ENCODE measurements at regions not wholly inside any gene's neighbourhood (a gene's known extent, or its start where the extent isn't known, plus 50 kb on each side); places are given as distances from the start of the nearest gene placed in this dataset.

GRCh38 chr17:74125156-74125555 lies 78.3 kb upstream of the RPL38 start:
- Histone ChIP-seq H4K8ac (ENCODE audit: extremely low read depth, insufficient read depth, low read length) (no peak overlapping the region), H3K79me2 (ENCODE audit: control insufficient read depth in 1 of 2, insufficient read depth in 2 of 2, low read length in 2 of 2) (no peaks in the 10 kb centered on the region), H2AK5ac (ENCODE audit: low read depth, low read length) (no peak overlapping the region), H3K23me2 (ENCODE audit: low read depth, low read length) (no peaks in the 10 kb centered on the region; the same call in 1 of the 2 replicates), H3K27ac (ENCODE audit: low read depth, low read length) (no peak overlapping the region), H2BK15ac (ENCODE audit: low read length) (no peak overlapping the region), H4K91ac (replicated peaks; ENCODE audit: insufficient read length, low read length) (no peak overlapping the region), H3K4ac (replicated peaks; ENCODE audit: insufficient read length, low read depth, low read length) (no peak overlapping the region), H3K23ac (ENCODE audit: insufficient read length) (no peak overlapping the region), H3K27me3 (replicated peaks in 1 of 4; ENCODE audit: control insufficient read depth in 3 of 4, extremely low read depth in 1 of 4, insufficient read depth in 3 of 4, low read length in 3 of 4) (no peaks in the 10 kb centered on the region), H2BK120ac (replicated peaks; ENCODE audit: low read depth, low read length) (no peak overlapping the region), H3K4me3 (ENCODE audit: extremely low read depth in 1 of 4, insufficient read depth in 2 of 4, low read depth in 3 of 4, low read length in 4 of 4) (no peak overlapping the region), H2BK12ac (ENCODE audit: low read depth, low read length) (no peak overlapping the region), H3K18ac (ENCODE audit: extremely low read depth, low read length) (no peak overlapping the region; the same call in 1 of the 2 replicates), H3K79me1 (ENCODE audit: low read depth, low read length) (no peaks in the 10 kb centered on the region), H3K9ac (replicated peaks in 1 of 4; ENCODE audit: extremely low read depth in 1 of 4, low read depth in 3 of 4, low read length in 3 of 4) (no peak overlapping the region), H3K4me2 (ENCODE audit: insufficient read depth in 1 of 2, low read depth in 2 of 2, low read length in 2 of 2) (no peak overlapping the region), H4K5ac (ENCODE audit: insufficient read length, low read depth, low read length) (no peak overlapping the region), H3K36me3 (ENCODE audit: control insufficient read depth in 2 of 4, insufficient read depth in 4 of 4, low read length in 3 of 4) (no peaks in the 10 kb centered on the region), H2BK20ac (ENCODE audit: low read length) (no peak overlapping the region), H4K20me1 (replicated peaks in 1 of 2; ENCODE audit: control insufficient read depth in 1 of 2, insufficient read depth in 2 of 2, low read length in 2 of 2) (no peaks in the 10 kb centered on the region), H3K14ac (ENCODE audit: insufficient read length) (no peak overlapping the region), H3K56ac (replicated peaks; ENCODE audit: insufficient read length, low read depth, low read length) (no peak overlapping the region), H3K4me1 (replicated peaks in 1 of 4; ENCODE audit: control insufficient read depth in 3 of 4, insufficient read depth in 4 of 4, low read length in 3 of 4) (no peaks in the 10 kb centered on the region; a peak in 1 of 7 replicates), H2AFZ (ENCODE audit: low read length) (no peak overlapping the region), H2BK5ac (ENCODE audit: low read depth, low read length) (no peak overlapping the region), H3K9me3 (ENCODE audit: insufficient read depth in 2 of 2, low read depth in 1 of 2, low read length in 1 of 2) (no peaks in the 10 kb centered on the region)
- ChIA-PET POLR2A (ENCODE audit: partially characterized antibody) (no interaction called here), CTCF (ENCODE audit: partially characterized antibody) (interaction anchor here (1.2 to 1.9 kb wide), 4 partner anchors 35 to 74 kb away, joined by 4 to 9 read pairs (median 4); no protein-coding TSS in a partner anchor)
- FAIRE-seq = no peak
- 84% methylated on average over 4 of the region's 4 CpGs; no CpG with 5 or more reads in 1 of the 2 experiments for WGBS, 2 experiments (ENCODE audit: extremely low coverage in 1 of 2, insufficient coverage in 1 of 2, insufficient read length in 1 of 2, insufficient replicate concordance in 2 of 2, low coverage in 1 of 2, low lambda C conversion rate in 2 of 2, missing lambda C conversion rate in 1 of 2)
- TF ChIP-seq TCF12 (IDR thresholded peaks at IDR 0.05; ENCODE audit: low read depth, low read length) (no peak), JUND (IDR thresholded peaks at IDR 0.05; ENCODE audit: low read length) (no peak), FOSL1 (IDR thresholded peaks at IDR 0.05; ENCODE audit: insufficient read depth, low read depth, low read length) (no peak), SP1 (IDR thresholded peaks at IDR 0.05; ENCODE audit: low read depth, low read length) (no peak), SUZ12 (IDR thresholded peaks at IDR 0.05; ENCODE audit: low read length) (no peak), RBBP5 (IDR thresholded peaks at IDR 0.05; ENCODE audit: borderline replicate concordance, low read depth, low read length) (no peak), RNF2 (IDR thresholded peaks at IDR 0.05; ENCODE audit: borderline replicate concordance, low read depth, low read length, missing control alignments, poor library complexity, severe bottlenecking) (no peak), CTBP2 (IDR thresholded peaks at IDR 0.05; ENCODE audit: borderline replicate concordance, insufficient read depth, insufficient read length, low read length) (no peak), TAF1 (IDR thresholded peaks at IDR 0.05; ENCODE audit: low read depth, low read length) (no peak), CEBPB (IDR thresholded peaks at IDR 0.05; ENCODE audit: low read depth, low read length) (no peak), TBP (IDR thresholded peaks at IDR 0.05; ENCODE audit: low read depth, low read length) (no peak), TEAD4 (IDR thresholded peaks at IDR 0.05; ENCODE audit: low read depth, low read length) (no peak), GABPA (IDR thresholded peaks at IDR 0.05; ENCODE audit: borderline replicate concordance, insufficient read depth, low read length) (no peak), ZNF274 (IDR thresholded peaks at IDR 0.05; ENCODE audit: borderline replicate concordance, extremely low read depth, low read length) (no peak), JUN (IDR thresholded peaks at IDR 0.05; ENCODE audit: low read depth, low read length) (no peak)
- no peak for DNase-seq (ENCODE audit: low read depth in 1 of 2, low spot score in 2 of 2)
